WERI-Rb-1 (cell line): ENCODE measurements at regions not wholly inside any gene's neighbourhood (a gene's known extent, or its start where the extent isn't known, plus 50 kb on each side); places are given as distances from the start of the nearest gene placed in this dataset.
"Not testable (repeated sequence)": the region's sequence is repeated elsewhere in the genome, so short reads cannot be mapped to it uniquely, and the experiment has no call there.

Source experiments
- DNase-seq: peaks from one replicate; pipeline ENCODE4 v3.0.0-alpha.2; 2020
- H3K27ac ChIP-seq: fragments of 250-450 bp; sonication (Bioruptor Pico); 2 replicates; pipeline ENCODE4 v1.5.1; 2020; ENCODE audit warnings: mild to moderate bottlenecking, moderate library complexity
- H3K27me3 ChIP-seq: fragments of 250-450 bp; sonication (Bioruptor Pico); 2 replicates; pipeline ENCODE4 v1.5.1; 2021; ENCODE audit warnings: mild to moderate bottlenecking, low read depth, moderate library complexity; ENCODE audit not compliant: insufficient read depth, severe bottlenecking
- H3K36me3 ChIP-seq: fragments of 250-450 bp; sonication (Bioruptor Pico); 2 replicates; pipeline ENCODE4 v1.5.1; 2020; ENCODE audit warnings: mild to moderate bottlenecking, moderate library complexity
- H3K4me3 ChIP-seq: 2 replicates; pipeline ENCODE4 v1.5.1; 2011; ENCODE audit warnings: low read depth, mild to moderate bottlenecking, control low read depth, low read length
- H3K9me3 ChIP-seq: fragments of 250-450 bp; sonication (Bioruptor Pico); 2 replicates; pipeline ENCODE4 v1.5.1; 2021; ENCODE audit warnings: mild to moderate bottlenecking, moderate library complexity; ENCODE audit not compliant: severe bottlenecking
- TF ChIP-seq, protein P1 (sequence below): IDR thresholded peaks from 2 replicates; pipeline ENCODE4 v1.5.1; 2011; ENCODE audit warnings: low read depth, mild to moderate bottlenecking, control low read depth, inconsistent platforms, low read length

DNA sequence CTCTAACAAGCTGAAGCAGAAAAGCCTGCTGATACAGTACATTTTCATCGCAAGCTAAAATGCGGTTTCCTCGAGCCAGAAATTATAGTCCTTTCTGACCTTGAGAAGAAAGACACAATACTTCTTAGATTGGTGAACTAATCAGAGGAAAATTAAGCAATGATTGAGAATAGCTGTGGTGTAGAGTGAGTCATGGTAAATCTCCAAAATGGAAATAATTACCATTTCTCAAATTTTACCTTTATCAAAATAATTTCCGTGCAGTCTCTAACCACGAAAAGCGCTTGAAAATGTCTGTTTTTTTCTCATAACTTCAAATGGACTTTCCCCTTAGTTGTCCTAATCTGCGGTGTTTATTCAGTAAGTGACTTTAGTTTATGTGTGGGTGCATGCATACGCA is 190.2 kb downstream of the CPE start:
- Histone ChIP-seq H3K4me3 (no peak overlapping the region), H3K36me3 (no peaks in the 10 kb centered on the region), H3K27ac (no peak overlapping the region), H3K9me3 (no peaks in the 10 kb centered on the region), H3K27me3 (no peaks in the 10 kb centered on the region)
- DNase-seq, result no peak
- TF ChIP-seq, protein P1, sequence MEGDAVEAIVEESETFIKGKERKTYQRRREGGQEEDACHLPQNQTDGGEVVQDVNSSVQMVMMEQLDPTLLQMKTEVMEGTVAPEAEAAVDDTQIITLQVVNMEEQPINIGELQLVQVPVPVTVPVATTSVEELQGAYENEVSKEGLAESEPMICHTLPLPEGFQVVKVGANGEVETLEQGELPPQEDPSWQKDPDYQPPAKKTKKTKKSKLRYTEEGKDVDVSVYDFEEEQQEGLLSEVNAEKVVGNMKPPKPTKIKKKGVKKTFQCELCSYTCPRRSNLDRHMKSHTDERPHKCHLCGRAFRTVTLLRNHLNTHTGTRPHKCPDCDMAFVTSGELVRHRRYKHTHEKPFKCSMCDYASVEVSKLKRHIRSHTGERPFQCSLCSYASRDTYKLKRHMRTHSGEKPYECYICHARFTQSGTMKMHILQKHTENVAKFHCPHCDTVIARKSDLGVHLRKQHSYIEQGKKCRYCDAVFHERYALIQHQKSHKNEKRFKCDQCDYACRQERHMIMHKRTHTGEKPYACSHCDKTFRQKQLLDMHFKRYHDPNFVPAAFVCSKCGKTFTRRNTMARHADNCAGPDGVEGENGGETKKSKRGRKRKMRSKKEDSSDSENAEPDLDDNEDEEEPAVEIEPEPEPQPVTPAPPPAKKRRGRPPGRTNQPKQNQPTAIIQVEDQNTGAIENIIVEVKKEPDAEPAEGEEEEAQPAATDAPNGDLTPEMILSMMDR, result no peak

DNA sequence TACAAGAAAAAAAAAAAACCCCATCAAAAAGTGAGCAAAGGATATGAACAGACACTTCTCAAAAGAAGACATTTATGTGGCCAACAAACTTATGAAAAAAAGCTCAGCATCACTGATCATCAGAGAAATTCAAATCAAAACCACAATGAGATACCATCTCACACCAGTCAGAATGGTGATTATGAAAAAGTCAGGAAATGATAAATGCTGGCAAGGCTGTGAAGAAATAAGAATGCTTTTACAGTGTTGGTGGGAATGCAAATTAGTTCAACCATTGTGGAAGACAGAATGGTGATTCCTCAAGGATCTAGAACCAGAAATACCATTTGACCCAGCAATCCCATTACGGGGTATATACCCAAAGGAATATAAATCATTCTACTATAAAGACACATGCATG is 192.7 kb downstream of the CPE start:
- not testable (repeated sequence) for H3K9me3 ChIP-seq, DNase-seq, H3K27me3 ChIP-seq, H3K27ac ChIP-seq, H3K4me3 ChIP-seq, H3K36me3 ChIP-seq

- TF ChIP-seq, protein P1, result no peak
- Histone ChIP-seq H3K27ac (no peak overlapping the region), H3K36me3 (no peaks in the 10 kb centered on the region), H3K9me3 (no peaks in the 10 kb centered on the region), H3K4me3 (no peak overlapping the region), H3K27me3 (no peaks in the 10 kb centered on the region)
- peak; percentile 32 for DNase-seq
Measured at GRCh38 chr4:165580351-165580905, 201.6 kb downstream of the CPE start.

DNA sequence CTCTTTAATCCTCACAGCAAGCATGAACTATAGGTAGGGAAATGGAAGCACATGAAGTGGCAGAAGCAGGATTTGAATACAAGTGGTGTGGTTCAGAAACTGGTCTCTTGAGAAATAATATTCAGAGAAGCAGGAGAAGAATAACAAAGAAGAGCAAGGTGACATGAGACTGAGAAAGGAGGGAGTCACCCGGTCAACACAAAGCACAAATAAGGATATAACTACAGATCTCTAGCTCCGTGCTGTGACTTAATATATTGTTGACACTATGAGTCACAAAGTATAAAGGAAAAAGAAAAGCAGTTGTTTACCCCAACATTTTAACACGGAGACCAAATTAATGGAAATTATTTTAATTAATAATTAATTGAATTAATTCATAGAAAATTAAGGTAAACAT is 204.5 kb downstream of the CPE start:
- no peaks in the 10 kb centered on the region for H3K9me3 ChIP-seq
- no peak for DNase-seq
- TF ChIP-seq, protein P1, result no peak

DNA sequence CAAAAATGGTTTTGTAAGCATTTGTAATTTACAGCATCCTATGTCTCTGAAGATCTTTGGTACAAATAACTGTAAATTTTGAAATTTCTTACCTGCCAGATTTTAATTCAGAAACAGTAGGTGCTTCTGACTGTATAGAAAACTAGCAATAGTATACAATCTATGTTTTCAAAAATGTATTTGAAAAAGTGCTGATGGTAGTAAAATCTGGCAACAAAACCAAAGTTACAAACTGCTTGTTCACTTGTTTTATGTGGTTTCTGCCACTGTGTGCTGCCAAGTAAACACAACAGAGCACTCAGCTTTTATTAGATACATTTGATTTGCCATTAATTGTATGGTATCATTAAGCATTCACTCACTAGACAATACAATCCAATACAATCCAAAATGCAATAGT is 206.1 kb downstream of the CPE start:
- no peak for DNase-seq
- Histone ChIP-seq H3K36me3 (no peaks in the 10 kb centered on the region), H3K4me3 (no peak overlapping the region), H3K27ac (no peak overlapping the region), H3K9me3 (no peaks in the 10 kb centered on the region), H3K27me3 (no peaks in the 10 kb centered on the region)
- TF ChIP-seq, protein P1, result no peak

More for the DNA sequence above, 204.5 kb downstream of the CPE start:
- no peaks in the 10 kb centered on the region for H3K27me3 ChIP-seq
- no peak overlapping the region for H3K27ac ChIP-seq
- no peak overlapping the region for H3K4me3 ChIP-seq
- H3K36me3 ChIP-seq, result no peaks in the 10 kb centered on the region

- no peaks in the 10 kb centered on the region for H3K36me3 ChIP-seq
- no peaks in the 10 kb centered on the region for H3K9me3 ChIP-seq
- H3K4me3 ChIP-seq, result no peak overlapping the region
- no peak for DNase-seq
- no peak overlapping the region for H3K27ac ChIP-seq
- H3K27me3 ChIP-seq, result no peaks in the 10 kb centered on the region
- TF ChIP-seq, protein P1, result no peak
Measured at GRCh38 chr4:165588534-165589315, 209.9 kb downstream of the CPE start.
